ENCODE measurements at regions not wholly inside any gene's neighbourhood (a gene's known extent, or its start where the extent isn't known, plus 50 kb on each side); places are given as distances from the start of the nearest gene placed in this dataset.

DNA sequence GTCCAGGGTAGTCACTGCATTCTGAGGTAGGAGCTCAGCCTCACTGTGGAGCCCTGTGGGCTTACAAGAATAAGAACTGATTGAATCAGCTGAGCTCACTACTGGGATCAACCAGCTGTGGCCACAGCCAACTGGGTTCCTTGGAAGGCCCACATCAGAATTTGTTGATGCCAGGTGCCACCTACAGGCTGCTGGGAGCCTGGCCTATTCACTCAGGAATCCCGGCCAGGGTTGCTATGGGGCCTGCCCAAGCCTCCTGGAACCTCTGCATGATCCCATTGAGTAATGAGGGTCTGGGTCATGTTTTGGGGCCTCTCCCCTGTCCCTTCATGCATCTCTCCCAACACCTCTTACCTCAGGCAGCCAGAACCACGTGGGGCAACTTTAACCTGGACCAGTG, 53.9 kb upstream of the KIAA1210 start:
- Mint-ChIP-seq H3K9me3 (ENCODE audit: unreplicated experiment) (peaks cover 5% of the 10 kb centered on the region), H3K4me3 (ENCODE audit: unreplicated experiment) (no peak overlapping the region), H3K36me3 (ENCODE audit: unreplicated experiment) (no peaks in the 10 kb centered on the region), H3K4me1 (ENCODE audit: unreplicated experiment) (no peaks in the 10 kb centered on the region), H3K27me3 (ENCODE audit: unreplicated experiment) (peaks cover 6% of the 10 kb centered on the region), H3K27ac (ENCODE audit: unreplicated experiment) (no peak overlapping the region)
- TF ChIP-seq, protein P1, sequence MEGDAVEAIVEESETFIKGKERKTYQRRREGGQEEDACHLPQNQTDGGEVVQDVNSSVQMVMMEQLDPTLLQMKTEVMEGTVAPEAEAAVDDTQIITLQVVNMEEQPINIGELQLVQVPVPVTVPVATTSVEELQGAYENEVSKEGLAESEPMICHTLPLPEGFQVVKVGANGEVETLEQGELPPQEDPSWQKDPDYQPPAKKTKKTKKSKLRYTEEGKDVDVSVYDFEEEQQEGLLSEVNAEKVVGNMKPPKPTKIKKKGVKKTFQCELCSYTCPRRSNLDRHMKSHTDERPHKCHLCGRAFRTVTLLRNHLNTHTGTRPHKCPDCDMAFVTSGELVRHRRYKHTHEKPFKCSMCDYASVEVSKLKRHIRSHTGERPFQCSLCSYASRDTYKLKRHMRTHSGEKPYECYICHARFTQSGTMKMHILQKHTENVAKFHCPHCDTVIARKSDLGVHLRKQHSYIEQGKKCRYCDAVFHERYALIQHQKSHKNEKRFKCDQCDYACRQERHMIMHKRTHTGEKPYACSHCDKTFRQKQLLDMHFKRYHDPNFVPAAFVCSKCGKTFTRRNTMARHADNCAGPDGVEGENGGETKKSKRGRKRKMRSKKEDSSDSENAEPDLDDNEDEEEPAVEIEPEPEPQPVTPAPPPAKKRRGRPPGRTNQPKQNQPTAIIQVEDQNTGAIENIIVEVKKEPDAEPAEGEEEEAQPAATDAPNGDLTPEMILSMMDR (IDR thresholded peaks at IDR 0.05), result no peak
- DNase-seq (ENCODE audit: extremely low spot score, unreplicated experiment), result peak; percentile 56

DNA sequence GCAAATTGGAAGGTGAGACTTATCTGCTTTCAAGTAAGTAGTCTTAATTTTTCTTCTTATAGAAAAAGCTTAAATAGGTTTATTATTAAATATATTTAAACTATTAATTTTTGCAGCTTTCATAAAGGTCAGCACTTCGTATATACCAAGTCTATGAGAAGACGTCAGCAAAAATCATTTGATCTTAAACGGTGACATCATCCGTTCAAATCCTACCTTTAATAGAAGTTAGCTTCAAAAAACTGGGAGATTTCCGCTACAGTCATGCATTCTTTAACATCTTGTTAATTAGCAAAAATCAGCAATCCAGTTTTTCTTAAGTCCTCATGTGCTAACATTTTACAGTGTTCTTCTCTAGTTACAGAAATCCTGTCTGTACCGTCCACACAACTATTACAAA, 49.9 kb upstream of the PGRMC1 start:
- Mint-ChIP-seq H3K27me3 (ENCODE audit: unreplicated experiment) (peaks cover 6% of the 10 kb centered on the region), H3K9me3 (ENCODE audit: unreplicated experiment) (peaks cover 16% of the 10 kb centered on the region), H3K4me3 (ENCODE audit: unreplicated experiment) (no peak overlapping the region)

More for the DNA sequence above, 49.9 kb upstream of the PGRMC1 start:
- Mint-ChIP-seq H3K36me3 (ENCODE audit: unreplicated experiment) (no peaks in the 10 kb centered on the region), H3K4me1 (ENCODE audit: unreplicated experiment) (no peaks in the 10 kb centered on the region), H3K27ac (ENCODE audit: unreplicated experiment) (no peak overlapping the region)
- TF ChIP-seq, protein P1 (IDR thresholded peaks at IDR 0.05), result no peak
- no peak for DNase-seq (ENCODE audit: extremely low spot score, unreplicated experiment)
